ENCODE measurements at regions not wholly inside any gene's neighbourhood (a gene's known extent, or its start where the extent isn't known, plus 50 kb on each side); places are given as distances from the start of the nearest gene placed in this dataset.

DNA sequence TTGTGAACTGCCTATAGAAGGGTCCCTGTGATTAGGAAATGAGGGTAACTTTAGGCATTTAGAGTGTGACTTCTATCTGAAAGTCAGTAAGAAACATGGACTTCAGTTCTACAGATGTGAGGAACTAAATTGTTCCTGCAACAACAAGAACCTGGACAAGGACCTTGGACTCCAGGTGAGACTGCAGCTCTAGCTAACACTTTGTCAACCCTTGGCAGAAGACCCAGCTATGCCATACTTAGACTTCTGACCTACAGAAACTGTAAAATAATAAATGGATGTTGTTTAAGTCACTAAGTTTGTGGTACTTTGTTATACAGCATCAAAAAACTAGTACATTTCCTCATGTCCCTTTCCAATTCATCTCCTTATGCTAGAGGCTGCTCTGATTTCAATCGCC lies 580.8 kb downstream of the IQCM start:
- TF ChIP-seq, protein P1, sequence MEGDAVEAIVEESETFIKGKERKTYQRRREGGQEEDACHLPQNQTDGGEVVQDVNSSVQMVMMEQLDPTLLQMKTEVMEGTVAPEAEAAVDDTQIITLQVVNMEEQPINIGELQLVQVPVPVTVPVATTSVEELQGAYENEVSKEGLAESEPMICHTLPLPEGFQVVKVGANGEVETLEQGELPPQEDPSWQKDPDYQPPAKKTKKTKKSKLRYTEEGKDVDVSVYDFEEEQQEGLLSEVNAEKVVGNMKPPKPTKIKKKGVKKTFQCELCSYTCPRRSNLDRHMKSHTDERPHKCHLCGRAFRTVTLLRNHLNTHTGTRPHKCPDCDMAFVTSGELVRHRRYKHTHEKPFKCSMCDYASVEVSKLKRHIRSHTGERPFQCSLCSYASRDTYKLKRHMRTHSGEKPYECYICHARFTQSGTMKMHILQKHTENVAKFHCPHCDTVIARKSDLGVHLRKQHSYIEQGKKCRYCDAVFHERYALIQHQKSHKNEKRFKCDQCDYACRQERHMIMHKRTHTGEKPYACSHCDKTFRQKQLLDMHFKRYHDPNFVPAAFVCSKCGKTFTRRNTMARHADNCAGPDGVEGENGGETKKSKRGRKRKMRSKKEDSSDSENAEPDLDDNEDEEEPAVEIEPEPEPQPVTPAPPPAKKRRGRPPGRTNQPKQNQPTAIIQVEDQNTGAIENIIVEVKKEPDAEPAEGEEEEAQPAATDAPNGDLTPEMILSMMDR (IDR thresholded peaks at IDR 0.05; ENCODE audit: borderline replicate concordance, control extremely low read depth, extremely low read depth, insufficient read depth, missing control alignments), result no peak
- in situ Hi-C loops (cut with MboI; ENCODE audit: low sequenced_read_pairs, unreplicated experiment), result no loop called here
- DNase-seq (ENCODE audit: low spot score), result no peak

DNA sequence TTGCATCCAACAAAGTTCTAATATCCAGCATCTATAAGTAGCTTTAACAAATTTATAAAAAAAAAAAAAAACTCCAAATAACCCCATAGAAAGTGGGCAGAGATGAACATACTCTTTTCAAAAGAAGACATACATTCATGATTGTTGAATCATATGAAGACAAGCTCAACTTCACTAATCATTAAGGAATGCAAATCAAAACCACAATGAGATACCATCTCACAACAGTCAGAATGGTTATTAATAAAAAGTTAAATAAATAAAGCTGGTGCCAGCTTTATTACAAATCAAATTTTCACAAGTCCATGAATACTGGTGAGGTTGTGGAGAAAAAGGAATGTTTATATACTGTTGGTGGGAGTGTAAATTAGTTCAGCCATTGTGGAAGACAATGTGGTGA lies 592.0 kb downstream of the IQCM start:
- in situ Hi-C loops (cut with MboI; ENCODE audit: low sequenced_read_pairs, unreplicated experiment), result no loop called here
- TF ChIP-seq, protein P1 (IDR thresholded peaks at IDR 0.05; ENCODE audit: borderline replicate concordance, control extremely low read depth, extremely low read depth, insufficient read depth, missing control alignments), result no peak
- DNase-seq (ENCODE audit: low spot score), result no peak

DNA sequence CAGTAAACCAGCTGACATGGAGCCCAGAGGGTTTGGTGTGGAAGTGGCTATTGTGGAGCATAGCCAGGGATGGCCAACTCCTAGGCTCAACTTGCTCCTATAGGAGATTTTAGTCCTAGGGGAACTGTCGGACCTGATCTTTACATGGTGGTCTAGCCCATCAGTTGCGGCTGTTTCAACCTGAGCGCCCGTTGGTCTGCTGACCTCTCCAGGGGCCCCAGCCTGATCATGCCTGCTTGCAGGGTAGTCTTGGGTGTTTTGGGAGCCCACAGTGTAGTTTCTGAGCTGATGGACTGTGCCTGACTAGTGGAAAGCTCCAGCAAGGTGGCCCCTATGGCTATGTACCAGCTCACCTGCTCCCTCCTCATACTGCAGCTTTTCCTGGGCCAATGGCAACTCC lies 597.0 kb downstream of the IQCM start:
- no peak for DNase-seq (ENCODE audit: low spot score)
- in situ Hi-C loops (cut with MboI; ENCODE audit: low sequenced_read_pairs, unreplicated experiment), result no loop called here
- TF ChIP-seq, protein P1 (IDR thresholded peaks at IDR 0.05; ENCODE audit: borderline replicate concordance, control extremely low read depth, extremely low read depth, insufficient read depth, missing control alignments), result no peak

DNA sequence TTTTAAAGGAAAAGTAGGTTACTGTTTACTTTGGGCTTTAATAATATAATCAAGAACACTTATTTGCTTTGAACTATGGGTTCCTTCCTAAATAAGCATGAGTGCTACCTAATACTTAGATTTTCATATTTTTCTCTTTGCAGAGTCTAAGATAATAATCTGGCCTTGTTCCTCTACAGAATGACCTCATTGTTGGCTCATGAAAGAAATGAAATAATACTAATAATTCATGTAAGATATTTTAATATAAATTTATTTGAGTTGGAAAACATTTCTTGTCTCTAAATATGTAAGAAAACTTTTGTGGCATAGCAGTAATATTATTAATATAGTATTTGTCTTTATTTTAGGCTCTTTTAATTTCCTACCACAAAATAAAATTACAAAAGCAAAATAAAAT lies 601.3 kb downstream of the IQCM start:
- in situ Hi-C loops (cut with MboI; ENCODE audit: low sequenced_read_pairs, unreplicated experiment), result no loop called here
- TF ChIP-seq, protein P1 (IDR thresholded peaks at IDR 0.05; ENCODE audit: borderline replicate concordance, control extremely low read depth, extremely low read depth, insufficient read depth, missing control alignments), result no peak
- DNase-seq (ENCODE audit: low spot score), result no peak

DNA sequence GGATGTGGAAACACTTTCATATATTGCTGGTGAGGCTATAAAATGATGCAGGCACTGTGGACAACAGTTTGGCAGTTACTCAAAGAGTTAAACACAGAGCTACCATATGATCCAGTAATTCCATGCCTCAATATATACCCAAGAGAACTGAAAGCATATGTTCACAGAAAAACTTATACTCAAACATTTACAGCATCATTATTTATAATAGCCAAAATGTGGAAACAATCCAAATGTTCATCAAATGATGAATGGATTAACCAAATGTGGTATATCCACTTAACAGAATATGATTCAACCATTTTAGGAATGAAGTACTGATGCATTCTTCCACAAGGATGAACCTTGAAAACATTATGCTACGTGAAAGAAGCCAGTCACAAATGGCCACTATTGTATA lies 603.8 kb downstream of the IQCM start:
- in situ Hi-C loops (cut with MboI; ENCODE audit: low sequenced_read_pairs, unreplicated experiment), result no loop called here
- no peak for DNase-seq (ENCODE audit: low spot score)
- TF ChIP-seq, protein P1 (IDR thresholded peaks at IDR 0.05; ENCODE audit: borderline replicate concordance, control extremely low read depth, extremely low read depth, insufficient read depth, missing control alignments), result no peak

DNA sequence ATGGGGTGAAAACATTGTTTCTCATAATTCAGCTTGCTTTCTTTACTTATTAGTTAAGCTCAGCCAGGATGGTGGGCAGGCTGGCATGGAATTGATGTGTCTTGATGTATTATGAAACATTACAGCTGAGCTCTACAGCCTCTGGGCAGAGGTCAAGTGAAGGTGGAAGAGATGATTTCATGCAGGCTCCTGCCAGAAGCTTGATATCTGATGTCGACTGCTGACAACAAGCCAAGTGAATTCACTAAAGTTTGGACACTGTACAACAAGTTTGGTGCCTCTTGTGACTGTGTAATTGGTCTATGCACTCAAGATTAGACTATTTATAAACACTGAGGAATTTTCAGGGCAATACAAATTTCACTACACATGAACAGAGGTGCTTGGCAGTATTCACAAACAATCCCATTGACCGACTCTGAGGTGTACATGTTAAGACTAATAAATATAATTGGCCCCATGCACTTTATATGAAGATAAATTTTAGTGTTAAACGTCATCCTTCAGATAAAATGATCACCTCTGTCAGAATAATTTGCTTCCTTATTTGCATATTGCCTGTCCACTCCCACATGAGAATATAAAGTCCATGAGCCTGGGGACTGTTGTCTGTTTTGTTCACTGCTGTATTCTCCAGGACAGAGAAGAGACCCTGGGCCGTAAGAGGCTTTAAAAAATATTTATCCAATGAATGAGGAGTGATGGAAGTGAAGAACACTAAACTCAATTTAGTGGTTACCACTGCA lies 612.2 kb downstream of the IQCM start:
- TF ChIP-seq, protein P1 (IDR thresholded peaks at IDR 0.05; ENCODE audit: borderline replicate concordance, control extremely low read depth, extremely low read depth, insufficient read depth, missing control alignments), result no peak

More for the DNA sequence above, 612.2 kb downstream of the IQCM start:
- in situ Hi-C loops (cut with MboI; ENCODE audit: low sequenced_read_pairs, unreplicated experiment), result no loop called here
- no peak for DNase-seq (ENCODE audit: low spot score)
